ENCODE measurements at regions not wholly inside any gene's neighbourhood (a gene's known extent, or its start where the extent isn't known, plus 50 kb on each side); places are given as distances from the start of the nearest gene placed in this dataset.
"Not testable (repeated sequence)": the region's sequence is repeated elsewhere in the genome, so short reads cannot be mapped to it uniquely, and the experiment has no call there.

DNA sequence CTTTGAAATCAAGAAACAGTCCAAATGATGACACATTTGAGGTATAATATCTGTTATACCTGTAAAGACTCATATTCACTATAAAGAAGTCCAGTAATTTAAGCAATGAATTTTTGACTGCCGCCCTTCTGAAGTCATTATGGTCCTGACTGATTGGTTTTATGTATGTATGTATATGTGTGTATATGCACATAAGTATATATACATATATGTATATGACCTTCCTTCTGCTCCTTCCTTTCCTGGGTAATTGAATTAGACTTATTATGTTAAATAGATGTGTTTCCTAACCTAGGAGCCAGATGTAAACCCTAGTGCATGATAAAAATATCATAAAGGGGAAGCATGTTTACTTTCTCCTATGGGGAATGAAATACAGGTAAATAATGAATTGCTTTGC is 343.1 kb upstream of the BRINP1 start:
- DNase-seq: no peak

DNA sequence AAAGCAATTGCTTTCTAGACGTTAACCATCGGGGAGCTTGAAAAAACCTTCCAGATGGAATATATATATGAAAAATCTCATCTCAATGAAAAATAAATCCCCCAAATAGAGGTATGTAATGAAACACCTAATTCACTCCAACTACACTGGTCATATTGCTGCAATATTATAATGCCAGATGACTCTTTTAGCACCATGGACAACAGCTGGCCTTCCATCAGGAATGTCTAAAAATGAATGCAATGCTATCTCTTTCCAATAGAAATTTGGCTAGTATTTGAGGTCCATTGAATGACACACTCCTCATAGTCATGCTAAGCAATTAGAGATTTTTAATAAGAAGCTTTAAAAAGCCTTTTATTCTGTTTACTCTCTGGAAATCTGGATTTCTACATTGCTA is 340.2 kb upstream of the BRINP1 start:
- no peak for DNase-seq

DNA sequence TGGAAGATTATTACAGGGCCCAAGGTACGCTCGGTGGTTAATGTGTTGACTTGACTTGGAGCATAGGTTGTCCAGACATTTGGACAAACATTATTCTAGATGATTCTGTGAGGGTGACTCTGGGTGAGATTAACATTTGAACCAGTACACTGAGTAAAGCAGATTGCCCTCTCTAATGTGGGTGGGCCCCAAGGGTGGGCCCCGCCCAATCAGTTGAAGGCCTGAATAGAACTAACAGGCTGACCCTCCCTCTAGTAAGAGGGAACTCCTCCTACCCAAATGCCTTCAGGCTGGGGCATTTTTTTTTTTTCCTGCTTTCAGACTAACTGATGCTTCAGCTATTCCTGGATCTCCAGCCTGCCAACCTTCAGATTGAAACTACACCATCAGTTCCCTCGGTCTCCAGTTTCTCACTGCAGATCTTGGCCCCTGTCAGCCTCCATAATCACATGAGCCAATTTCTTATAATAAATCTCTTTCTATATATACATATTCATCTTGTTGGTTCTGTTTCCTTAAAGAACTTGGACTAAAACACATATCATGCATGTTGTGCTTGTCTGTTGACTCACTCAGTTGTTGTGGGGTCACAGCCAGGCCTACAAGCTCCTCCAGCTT is 338.1 kb upstream of the BRINP1 start:
- no peak for DNase-seq

DNA sequence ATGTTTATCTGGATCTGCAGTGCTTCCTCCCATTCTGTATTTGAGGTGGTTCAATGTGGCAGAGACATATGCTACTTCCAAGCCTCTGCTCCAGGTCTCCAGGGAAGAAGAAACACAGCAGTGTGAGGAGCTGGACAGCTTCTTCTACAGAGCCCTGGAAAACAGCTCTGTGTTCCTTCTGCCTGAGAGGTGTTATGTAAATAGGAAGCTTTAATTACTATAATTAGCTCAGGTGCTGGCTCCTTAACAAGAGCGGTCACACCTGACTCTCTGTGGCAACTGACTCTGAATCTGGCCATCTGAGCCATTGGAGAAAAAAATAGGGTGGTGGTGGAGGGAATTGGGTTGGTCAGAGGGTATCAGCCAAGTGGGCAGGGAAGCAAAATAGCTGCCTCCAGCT is 332.4 kb upstream of the BRINP1 start:
- no peak for DNase-seq

DNA sequence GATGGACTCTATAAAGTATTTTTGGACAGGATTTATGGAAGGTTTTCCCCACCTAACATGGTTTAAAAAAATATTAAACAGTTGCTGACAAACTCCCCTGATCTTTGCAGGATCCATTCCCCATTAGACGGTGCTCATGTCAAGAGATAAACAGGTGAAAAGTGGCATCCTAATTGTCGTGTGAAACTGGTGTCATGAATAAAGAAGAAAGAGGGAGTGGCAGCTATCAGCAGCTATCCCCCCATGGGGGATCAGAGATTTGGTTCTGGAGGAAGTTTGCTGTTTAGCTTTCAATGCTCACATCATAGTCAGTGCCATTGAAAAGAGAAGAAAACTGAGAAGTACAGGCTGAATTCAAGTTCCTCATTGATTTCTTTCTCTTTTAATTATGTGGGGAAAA is 329.3 kb upstream of the BRINP1 start:
- no peak for DNase-seq

DNA sequence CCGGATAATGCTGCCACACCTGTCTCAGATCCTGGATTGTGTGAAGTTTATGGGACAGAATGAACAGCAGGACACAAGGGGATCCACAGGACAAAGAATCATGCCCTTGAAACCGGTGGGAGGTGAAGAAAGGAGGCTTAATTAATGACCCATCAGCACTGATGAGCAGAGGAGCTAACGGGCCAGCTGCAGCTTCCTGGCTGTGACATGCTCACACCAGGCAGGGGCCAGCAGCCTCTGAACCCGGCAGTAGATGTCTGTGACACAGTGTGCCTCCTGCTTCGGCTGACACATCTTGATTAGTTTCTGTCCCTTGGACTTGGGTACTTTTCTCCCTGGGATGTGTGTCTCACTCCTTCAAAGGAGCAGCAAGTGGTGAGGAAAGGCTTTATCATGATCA is 328.8 kb upstream of the BRINP1 start:
- no peak for DNase-seq

DNA sequence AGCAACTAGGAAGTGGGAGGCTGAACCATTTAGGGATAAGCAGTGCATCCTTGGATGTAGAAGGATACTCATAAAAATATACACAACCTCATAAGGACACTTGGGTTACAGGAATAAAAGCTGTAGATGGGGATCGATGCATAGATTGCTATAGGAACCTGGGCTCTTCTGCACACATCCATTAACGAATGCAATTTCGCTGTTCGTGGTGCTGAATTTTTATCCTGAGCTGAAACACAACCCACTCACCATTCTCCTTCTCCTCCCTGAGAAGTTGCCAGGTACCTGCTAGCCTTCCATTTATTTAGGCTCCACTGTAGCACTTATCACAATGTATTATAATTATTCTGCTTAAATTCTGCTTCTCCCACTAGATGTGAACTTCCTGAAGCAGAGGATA is 320.6 kb upstream of the BRINP1 start:
- DNase-seq: no peak

DNA sequence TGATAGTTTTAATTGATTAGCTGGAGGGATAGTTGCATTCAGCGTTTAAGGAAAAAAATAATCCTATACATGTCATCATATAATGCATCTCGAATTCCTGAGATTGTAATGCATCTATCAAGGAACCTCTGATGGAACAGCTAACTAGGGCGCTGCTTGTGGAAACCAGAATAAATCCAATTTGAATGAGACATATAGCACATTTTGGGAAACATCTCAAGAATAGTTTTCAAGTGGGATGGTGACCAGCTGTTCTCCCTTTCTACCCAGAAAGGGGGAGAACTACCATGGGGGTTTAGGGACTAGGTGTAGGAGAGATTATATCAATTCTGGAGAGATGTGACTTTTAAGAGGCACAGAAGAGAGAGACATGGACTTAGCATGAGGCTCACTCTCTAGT is 319.3 kb upstream of the BRINP1 start:
- DNase-seq: no peak

DNA sequence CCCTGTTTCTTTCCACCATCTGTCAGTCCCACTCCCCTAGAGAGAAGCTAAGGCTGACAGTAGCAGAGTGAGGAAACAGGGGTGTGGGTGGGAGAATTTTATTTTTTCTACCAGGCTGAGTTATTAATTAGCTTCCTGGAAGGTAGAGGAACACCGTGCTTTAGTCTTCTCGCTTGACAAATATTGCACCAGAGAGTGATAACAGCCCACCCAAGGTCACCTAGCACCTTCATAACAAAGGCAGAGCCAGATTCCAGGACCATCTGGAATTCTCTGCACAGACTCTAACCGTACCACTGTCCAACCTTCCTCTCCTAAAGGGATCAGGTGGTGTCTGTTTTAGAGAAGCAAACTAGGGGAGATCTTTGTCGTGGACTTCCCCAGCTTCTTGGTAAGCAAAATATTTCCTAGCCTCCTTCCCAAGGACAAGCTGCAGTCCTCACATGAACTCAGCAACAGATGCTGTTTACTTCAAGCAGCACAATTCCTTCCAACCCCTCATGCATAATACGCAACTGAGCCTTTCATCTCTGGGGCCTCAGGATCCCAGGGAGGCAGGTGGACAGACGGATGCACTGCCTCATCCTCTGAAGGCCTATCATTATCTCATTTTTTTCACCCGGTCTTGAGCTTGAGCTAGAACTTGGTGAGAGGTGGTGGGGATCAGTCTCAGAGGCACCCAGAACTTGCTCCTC is 308.7 kb upstream of the BRINP1 start:
- no peak for DNase-seq

DNA sequence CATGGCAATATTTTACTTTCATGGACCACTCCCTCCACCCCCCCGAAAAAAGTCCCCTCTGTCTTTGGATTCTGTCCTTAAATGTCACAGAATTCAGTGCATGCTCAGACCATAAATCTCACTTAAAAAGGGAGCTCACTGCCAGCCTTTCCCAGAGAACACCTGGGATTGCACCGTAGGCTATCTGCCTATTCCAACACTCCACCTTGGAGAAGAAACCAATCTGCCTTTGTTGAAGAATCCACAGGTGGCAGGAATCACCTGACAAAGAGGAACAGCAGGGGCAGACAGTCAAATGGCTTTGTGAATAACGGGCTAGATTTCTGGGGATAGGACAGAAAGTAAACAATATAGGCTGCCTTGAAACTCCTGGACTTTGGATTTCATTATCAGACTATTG is 306.7 kb upstream of the BRINP1 start:
- DNase-seq: no peak

DNA sequence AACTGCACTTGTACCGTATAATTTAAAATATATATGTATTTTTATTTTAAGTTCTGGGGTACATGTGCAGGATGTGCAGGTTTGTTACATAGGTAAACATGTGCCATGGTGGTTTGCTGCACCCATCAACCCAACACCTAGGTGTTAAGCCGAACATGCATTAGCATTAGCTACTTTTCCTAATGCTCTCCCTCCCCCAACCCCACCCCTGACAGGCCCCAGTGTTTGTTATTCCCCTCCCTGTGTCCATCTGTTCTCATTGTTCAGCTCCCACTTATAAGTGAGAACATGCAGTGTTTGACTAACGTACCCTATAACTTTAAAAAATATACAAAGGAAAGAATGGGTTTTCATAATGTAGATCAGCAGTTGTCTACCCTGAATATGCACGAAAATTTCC is 303.5 kb upstream of the BRINP1 start:
- not testable (repeated sequence) for DNase-seq

DNA sequence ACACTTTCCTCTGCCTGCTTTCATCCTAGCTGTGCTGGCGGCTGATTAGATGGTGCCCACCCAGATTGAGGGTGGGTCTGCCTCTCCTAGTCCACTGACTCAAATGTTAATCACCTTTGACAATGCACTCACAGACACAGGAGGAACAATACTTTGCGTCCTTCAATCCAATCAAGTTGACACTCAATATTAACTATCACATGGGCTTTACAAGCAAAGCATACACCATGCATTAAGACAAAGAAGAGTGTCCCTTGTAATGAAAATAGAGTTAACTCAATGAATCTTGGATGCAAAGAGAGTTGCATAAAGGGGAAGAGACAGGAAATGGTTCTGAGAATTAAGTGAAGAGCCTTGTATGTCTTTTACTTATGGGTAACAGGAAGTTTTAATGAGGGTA is 298.7 kb upstream of the BRINP1 start:
- DNase-seq: no peak

DNA sequence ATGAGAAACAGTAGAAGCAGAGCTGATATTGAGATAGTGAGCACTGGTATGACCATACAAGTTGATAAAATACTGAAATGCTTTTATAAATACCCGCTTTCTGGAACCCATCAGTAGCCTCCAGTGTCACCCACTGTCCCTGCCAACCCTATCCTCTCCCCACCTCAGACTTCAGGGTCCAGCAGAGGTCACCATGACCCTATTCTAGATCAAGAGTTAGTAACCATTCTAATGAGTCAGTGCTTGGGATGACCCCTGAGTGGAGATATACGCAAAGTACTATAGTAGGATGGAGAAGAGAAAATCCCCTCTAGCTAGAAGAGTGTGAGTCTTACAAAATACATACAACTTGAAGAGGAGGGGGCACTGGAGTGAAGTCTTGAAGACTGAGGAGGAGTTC is 297.9 kb upstream of the BRINP1 start:
- no peak for DNase-seq

DNA sequence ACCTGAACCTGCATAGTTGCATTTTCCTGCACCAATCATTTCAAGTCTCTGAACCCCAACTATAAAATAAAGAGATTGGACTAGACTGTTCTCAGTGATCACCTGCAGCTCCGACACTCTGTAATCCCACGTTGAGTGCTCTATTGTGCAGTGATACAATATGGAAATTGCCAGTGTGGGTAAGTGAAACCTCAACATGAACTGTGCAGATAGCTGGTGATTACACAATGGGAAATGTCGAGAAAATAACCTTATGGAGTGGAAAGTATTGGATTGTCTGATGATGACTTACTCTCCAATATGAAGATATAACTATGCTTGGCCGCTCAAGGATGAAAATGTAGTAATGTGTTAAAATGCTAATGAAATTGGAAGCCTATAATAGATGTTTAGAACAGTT is 293.1 kb upstream of the BRINP1 start:
- DNase-seq: no peak

DNA sequence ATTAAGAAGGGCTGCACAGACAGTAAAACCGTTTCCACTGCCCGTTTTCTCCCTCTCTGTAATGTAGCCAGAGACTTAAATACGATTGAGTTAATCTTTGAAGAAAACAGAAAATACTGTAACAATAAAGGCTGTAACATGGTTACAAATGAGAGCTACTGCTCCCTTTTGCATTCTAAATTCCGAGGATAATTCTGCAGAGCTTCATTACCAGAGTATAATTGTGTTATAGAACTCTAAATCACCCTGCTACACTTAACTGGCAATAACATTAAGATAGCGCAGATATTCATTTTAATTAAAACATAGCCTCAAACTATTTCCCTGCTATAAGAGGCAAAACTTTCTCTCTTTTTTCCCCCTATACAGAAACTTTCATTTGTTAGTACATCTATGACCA is 283.7 kb upstream of the BRINP1 start:
- DNase-seq: no peak

DNA sequence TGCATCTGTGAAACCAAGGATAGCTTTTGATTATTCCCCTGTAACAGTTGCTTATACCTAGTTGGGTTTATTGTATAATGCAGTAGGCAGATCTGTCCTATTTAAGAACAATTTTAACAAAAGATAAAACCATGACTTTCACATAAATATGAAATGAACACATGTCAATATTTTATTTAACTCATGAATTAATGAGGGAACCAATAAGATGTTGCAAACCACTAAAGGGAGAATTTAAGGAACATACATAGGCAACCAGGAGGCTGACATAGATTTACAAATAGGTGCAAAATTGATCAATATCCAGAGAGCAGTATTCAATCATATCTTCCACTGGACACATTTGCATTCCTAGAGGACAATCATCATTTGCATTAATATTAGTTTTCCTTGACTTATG is 280.0 kb upstream of the BRINP1 start:
- DNase-seq: no peak

DNA sequence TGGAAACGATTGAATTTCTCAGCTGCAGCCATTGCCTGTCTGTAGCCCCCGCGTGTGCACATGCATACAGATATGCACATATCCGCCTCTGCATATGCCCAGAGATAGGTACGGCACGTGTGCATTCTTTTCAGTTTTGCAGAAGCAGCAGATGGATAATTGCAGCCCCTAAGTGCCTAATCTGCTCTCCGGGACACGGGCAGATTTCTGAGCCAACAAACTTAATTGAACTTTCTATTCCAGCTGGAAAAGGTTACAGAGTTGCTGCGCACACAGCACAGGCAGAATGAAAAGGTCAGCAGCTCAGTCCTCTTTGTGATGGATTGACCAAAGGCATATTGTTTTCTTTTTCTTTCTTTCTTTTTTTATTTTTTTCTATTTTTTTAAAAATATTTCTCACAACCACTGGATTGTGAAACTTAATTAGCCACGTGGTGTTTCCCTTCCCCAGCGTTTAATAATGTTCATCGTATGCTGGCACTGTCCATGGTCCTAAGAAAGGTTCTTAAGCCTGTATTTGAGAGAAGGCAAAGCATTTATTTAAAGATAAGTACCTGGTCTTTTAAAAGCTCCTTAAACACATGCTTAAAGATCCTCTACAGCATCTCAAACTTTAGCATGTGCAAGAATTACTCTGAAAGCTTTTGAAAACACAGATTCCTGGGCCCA is 270.2 kb upstream of the BRINP1 start:
- DNase-seq: no peak

DNA sequence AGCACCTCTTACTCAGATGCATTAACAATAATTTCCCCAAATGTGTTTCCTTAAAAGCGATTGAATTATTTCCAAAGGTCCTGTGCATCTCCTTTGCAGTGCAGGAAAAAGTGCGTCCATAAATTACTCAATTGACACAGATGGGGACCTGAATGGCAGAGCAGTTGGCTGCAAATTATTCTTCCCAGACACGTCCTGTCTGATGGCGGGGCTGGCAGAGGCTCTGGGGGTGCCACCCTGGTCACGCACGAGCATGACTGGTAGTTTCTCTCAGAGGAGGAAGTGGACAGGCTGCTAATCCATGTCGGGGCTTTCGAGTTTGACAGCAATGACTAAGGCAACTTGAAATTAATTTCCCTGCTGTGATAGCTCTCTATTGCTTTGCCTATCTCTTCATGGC is 264.8 kb upstream of the BRINP1 start:
- no peak for DNase-seq

DNA sequence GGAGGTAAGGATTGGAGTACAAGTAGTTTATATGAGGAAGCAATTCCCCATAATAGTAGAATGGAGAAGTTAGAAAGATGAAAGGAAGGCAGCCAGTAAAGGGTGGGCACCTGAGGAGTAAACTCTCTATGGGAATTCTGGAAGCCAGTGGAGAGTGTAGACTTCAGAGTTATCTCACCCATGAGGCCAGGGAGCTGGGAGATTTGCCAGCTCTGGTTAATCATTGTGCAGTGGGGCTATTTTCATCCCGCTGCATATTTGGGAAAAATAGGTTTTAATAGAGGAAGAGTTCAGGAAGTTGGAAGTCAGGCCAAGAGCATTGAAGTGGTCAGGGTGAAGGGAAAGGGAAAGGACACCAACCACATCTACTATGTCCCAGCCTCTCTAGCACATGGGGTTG is 242.3 kb upstream of the BRINP1 start:
- no peak for DNase-seq

DNA sequence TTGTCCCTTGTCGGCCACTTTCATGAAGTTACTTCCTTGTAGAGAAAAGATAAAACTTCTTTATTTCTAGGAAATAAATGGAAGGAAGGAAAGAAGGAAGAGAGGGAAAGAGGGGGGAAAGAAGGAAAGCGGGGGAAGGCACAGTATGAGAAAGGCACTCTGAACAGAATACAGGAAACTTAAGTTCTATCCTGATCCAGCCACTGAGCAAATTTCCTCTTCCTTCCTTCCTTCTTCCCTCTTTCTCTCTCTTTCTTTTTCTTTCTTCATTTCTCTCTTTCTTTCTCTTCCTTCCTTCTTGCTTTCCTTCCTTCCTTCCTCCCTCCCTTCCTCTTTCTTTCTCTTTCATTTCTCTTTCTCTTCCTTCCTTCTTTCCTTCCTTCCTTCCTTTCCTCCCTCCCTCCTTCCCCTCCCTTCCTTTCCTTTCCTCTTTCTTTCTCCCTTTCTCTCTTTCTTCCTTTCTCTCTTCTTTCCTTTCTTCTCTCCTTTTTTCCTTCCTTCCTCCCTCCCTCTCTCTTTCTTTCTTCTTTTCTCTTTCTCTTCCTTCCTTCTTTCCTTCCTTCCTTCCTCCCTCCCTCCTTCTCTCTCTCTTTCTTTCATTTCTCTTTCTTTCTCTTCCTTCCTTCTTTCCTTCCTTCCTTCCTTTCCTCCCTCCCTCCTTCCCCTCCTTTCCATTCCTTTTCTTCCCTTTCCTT is 240.2 kb upstream of the BRINP1 start:
- DNase-seq: no peak

DNA sequence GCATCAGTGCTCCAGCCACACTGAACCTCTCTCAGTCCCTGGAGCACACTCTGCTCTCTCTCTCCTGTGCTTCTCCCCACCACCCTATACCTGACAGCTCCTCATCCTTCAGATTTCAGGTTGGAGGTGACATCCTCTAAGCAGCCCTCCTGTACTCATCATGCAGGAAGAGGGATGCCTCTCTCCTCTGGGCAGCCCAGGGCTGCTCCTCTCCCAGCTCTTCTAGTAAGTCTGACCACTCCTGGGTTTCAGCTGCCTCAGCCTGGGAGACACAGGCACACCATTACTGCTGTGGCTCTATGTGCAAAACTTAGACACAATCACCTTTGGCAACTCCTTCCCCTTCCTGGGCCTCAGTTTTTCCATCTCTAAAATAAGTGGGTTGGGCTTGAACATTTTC is 232.4 kb upstream of the BRINP1 start:
- DNase-seq: no peak

DNA sequence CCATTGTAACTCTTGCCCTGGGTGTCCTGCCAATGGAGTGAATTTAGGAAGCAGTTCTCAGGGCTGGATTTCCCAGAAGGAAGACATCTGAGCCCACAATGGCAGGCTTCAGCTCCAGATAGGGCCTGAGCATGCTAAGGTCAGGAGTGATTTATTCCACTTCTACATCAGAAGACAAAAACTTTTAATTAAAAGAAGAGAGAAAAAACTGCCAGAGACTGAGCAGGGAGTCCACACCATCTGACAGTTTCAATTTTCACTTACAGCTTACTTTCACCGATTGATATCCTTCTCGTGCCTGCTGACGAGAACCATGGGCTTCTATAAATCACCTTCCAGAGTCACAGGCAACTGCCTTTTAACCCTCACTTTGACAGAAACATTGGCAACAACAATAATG is 228.3 kb upstream of the BRINP1 start:
- no peak for DNase-seq

DNA sequence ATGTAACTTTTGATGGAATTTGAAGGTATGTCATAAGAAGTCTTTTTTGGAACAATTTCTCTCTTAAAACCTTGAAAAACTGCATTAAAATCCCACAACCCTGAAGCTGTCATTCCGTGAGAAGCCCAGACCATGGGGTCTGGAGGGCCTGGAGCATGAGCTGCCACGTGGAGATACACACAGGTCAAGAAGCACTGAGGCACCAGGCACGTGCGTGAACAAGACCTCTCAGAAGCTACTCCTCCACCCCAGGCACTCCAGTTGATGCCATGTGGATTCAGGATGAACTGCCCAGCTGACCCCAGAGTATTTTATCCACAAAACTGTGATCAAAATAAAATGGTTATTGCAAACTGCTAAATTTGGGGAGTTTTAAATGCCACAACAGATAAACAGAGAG is 227.5 kb upstream of the BRINP1 start:
- no peak for DNase-seq
